Uterus (tissue), 3 donors: ENCODE measurements at regions not wholly inside any gene's neighbourhood (a gene's known extent, or its start where the extent isn't known, plus 50 kb on each side); places are given as distances from the start of the nearest gene placed in this dataset.

Experiments
- DNase-seq, 2 donors: peaks; one replicate each; pipeline ENCODE4 v3.0.0-alpha.2; 2019 to 2020
- H3K27ac ChIP-seq, 2 donors: fragments of 200-600 bp; sonication (generic); 1 replicate in 1 of 2; 2 replicates in 1 of 2; pipeline ENCODE4 v1.5.1; 2016 to 2018
- H3K27me3 ChIP-seq, 2 donors: fragments of 200-600 bp; sonication (generic); one replicate each; pipeline ENCODE4 v1.5.1; 2018 to 2019; ENCODE audit warnings: control low read depth in 1 of 2
- H3K36me3 ChIP-seq, 2 donors: fragments of 200-600 bp; sonication (generic); one replicate each; pipeline ENCODE4 v1.5.1; 2019; ENCODE audit warnings: control low read depth in 1 of 2
- H3K4me1 ChIP-seq, 2 donors: fragments of 200-600 bp; sonication (generic); one replicate each; pipeline ENCODE4 v1.5.1; 2018 to 2019; ENCODE audit warnings: control low read depth in 1 of 2
- H3K4me3 ChIP-seq, 2 donors: fragments of 200-600 bp; sonication (generic); 1 replicate in 1 of 2; 2 replicates in 1 of 2; pipeline ENCODE4 v1.5.1; 2018 to 2019; ENCODE audit warnings: mild to moderate bottlenecking in 1 of 2
- H3K9me3 ChIP-seq, 2 donors: fragments of 200-600 bp; sonication (generic); one replicate each; pipeline ENCODE4 v1.5.1; 2019; ENCODE audit warnings: control low read depth in 1 of 2
- CTCF ChIP-seq, 4 experiments: fragments of 200-600 bp in 2 of 4; fragments of 450-650 bp in 2 of 4; sonication (generic) in 2 of 4; IDR thresholded peaks; one replicate each; pipeline ENCODE4 v1.5.1; 2016 to 2019; ENCODE audit warnings: antibody characterized with exemption in 4 of 4, mild to moderate bottlenecking in 2 of 4, moderate library complexity in 1 of 4
- POLR2A ChIP-seq, 2 donors: fragments of 450-650 bp; IDR thresholded peaks; one replicate each; pipeline ENCODE4 v1.6.1; 2016; ENCODE audit warnings: antibody characterized with exemption in 2 of 2, mild to moderate bottlenecking in 1 of 2, moderate library complexity in 1 of 2
- intact Hi-C: fragments of 100-400 bp; cut with DNase I; formaldehyde crosslinking; loops from one replicate; pipeline ENCODE4 v1.15.1; 2023; ENCODE audit warnings: low total_unique reads
- donor health status: DM: yes; HTN: yes; CAD: no.

GRCh38 chr10:78643513-78643912 lies 425.3 kb upstream of the ZMIZ1 start:
- intact Hi-C loops: no loop called here
- H3K4me1 ChIP-seq: no peaks in the 10 kb centered on the region
- no peak overlapping the region for H3K4me3 ChIP-seq
- DNase-seq: no peak
- no peak overlapping the region for H3K27ac ChIP-seq
- no peaks in the 10 kb centered on the region for H3K27me3 ChIP-seq
- no peaks in the 10 kb centered on the region for H3K9me3 ChIP-seq
- TF ChIP-seq POLR2A (IDR thresholded peaks at IDR 0.05) (no peak), CTCF (IDR thresholded peaks at IDR 0.05) (no peak)
- no peaks in the 10 kb centered on the region for H3K36me3 ChIP-seq

- TF ChIP-seq CTCF (IDR thresholded peaks at IDR 0.05) (no peak), POLR2A (IDR thresholded peaks at IDR 0.05) (no peak)
- H3K27ac ChIP-seq: no peak overlapping the region
- no peak for DNase-seq
- no peaks in the 10 kb centered on the region for H3K36me3 ChIP-seq
- H3K4me1 ChIP-seq: no peaks in the 10 kb centered on the region
- H3K9me3 ChIP-seq: no peaks in the 10 kb centered on the region
- no peaks in the 10 kb centered on the region for H3K27me3 ChIP-seq
- H3K4me3 ChIP-seq: no peak overlapping the region
- intact Hi-C loops: no loop called here
Observed at GRCh38 chr10:78644550-78644949, 424.2 kb upstream of the ZMIZ1 start.

- no peak overlapping the region for H3K4me3 ChIP-seq
- no peaks in the 10 kb centered on the region for H3K4me1 ChIP-seq
- no peaks in the 10 kb centered on the region for H3K9me3 ChIP-seq
- no peaks in the 10 kb centered on the region for H3K27me3 ChIP-seq
- no peaks in the 10 kb centered on the region for H3K36me3 ChIP-seq
- no peak overlapping the region for H3K27ac ChIP-seq
- no peak for TF ChIP-seq POLR2A (IDR thresholded peaks at IDR 0.05)
- no peak for TF ChIP-seq CTCF (IDR thresholded peaks at IDR 0.05)
- no peak for DNase-seq
- intact Hi-C loops: no loop called here
Observed at GRCh38 chr10:78645169-78645686, 423.5 kb upstream of the ZMIZ1 start.

- intact Hi-C loops: no loop called here
- no peak overlapping the region for H3K4me3 ChIP-seq
- H3K27ac ChIP-seq: no peak overlapping the region
- no peak for DNase-seq
- H3K9me3 ChIP-seq: no peaks in the 10 kb centered on the region
- H3K4me1 ChIP-seq: no peaks in the 10 kb centered on the region
- no peaks in the 10 kb centered on the region for H3K36me3 ChIP-seq
- no peaks in the 10 kb centered on the region for H3K27me3 ChIP-seq
- TF ChIP-seq POLR2A (IDR thresholded peaks at IDR 0.05) (no peak), CTCF (IDR thresholded peaks at IDR 0.05) (no peak)
Observed at GRCh38 chr10:78645975-78646374, 422.8 kb upstream of the ZMIZ1 start.

GRCh38 chr10:78648256-78648860 lies 420.4 kb upstream of the ZMIZ1 start:
- TF ChIP-seq CTCF (IDR thresholded peaks at IDR 0.05): no peak
- no peak for TF ChIP-seq POLR2A (IDR thresholded peaks at IDR 0.05)
- intact Hi-C loops: no loop called here
- no peak overlapping the region for H3K27ac ChIP-seq
- no peaks in the 10 kb centered on the region for H3K9me3 ChIP-seq
- no peaks in the 10 kb centered on the region for H3K27me3 ChIP-seq
- no peak for DNase-seq
- H3K4me3 ChIP-seq: no peak overlapping the region
- H3K36me3 ChIP-seq: no peaks in the 10 kb centered on the region
- H3K4me1 ChIP-seq: no peaks in the 10 kb centered on the region
